ENCODE measurements at regions not wholly inside any gene's neighbourhood (a gene's known extent, or its start where the extent isn't known, plus 50 kb on each side); places are given as distances from the start of the nearest gene placed in this dataset.

- TF ChIP-seq CTCF (IDR thresholded peaks at IDR 0.05 in 8 of 11, conservative IDR thresholded peaks at IDR 0.05 in 3 of 11) (no peak), POLR2A (IDR thresholded peaks at IDR 0.05) (no peak)
These were observed 1167.6 kb upstream of the ATXN8OS start for GRCh38 chr13:68940049-68940448.

All from spleen (tissue), 7 donors.